Activated T-helper 17 cell treated with anti-CD3 and anti-CD28 coated beads, Interleukin-2, amount 50 U/mL, for 72 hours (primary cell): ENCODE measurements at regions not wholly inside any gene's neighbourhood (a gene's known extent, or its start where the extent isn't known, plus 50 kb on each side); places are given as distances from the start of the nearest gene placed in this dataset.

Source experiments
- ATAC-seq: fragments of 150-1000 bp; cut with Tn5 transposase; replicated peaks from 2 replicates; pipeline ENCODE4 v1.10.0; 2021; ENCODE audit warnings: mild to moderate bottlenecking, moderate library complexity
- H3K27ac Mint-ChIP-seq: one replicate; pipeline ENCODE4 v1.8.0; 2022; ENCODE audit warnings: mixed read lengths
- H3K27me3 Mint-ChIP-seq: one replicate; pipeline ENCODE4 v1.8.0; 2022; ENCODE audit warnings: mixed read lengths
- H3K36me3 Mint-ChIP-seq: one replicate; pipeline ENCODE4 v1.8.0; 2022; ENCODE audit warnings: low read depth, mild to moderate bottlenecking, mixed read lengths
- H3K4me1 Mint-ChIP-seq: one replicate; pipeline ENCODE4 v1.8.0; 2022; ENCODE audit warnings: mixed read lengths
- H3K4me3 Mint-ChIP-seq: one replicate; pipeline ENCODE4 v1.8.0; 2022; ENCODE audit warnings: mild to moderate bottlenecking, mixed read lengths
- H3K9me3 Mint-ChIP-seq: one replicate; pipeline ENCODE4 v1.8.0; 2022; ENCODE audit warnings: mixed read lengths

GRCh38 chr1:34479731-34480130 lies 275.1 kb upstream of the GJB5 start:
- no peak for ATAC-seq
- no peaks in the 10 kb centered on the region for H3K9me3 Mint-ChIP-seq
- peaks cover 40% of the 10 kb centered on the region for H3K27me3 Mint-ChIP-seq
- H3K36me3 Mint-ChIP-seq: no peaks in the 10 kb centered on the region
- H3K4me1 Mint-ChIP-seq: no peaks in the 10 kb centered on the region
- no peak overlapping the region for H3K27ac Mint-ChIP-seq
- no peak overlapping the region for H3K4me3 Mint-ChIP-seq

- H3K4me1 Mint-ChIP-seq: no peaks in the 10 kb centered on the region
- H3K9me3 Mint-ChIP-seq: peaks cover 6% of the 10 kb centered on the region
- ATAC-seq: no peak
Observed at GRCh38 chr1:34488080-34488708, 266.7 kb upstream of the GJB5 start.

GRCh38 chr1:34500451-34500850 lies 254.4 kb upstream of the GJB5 start:
- Mint-ChIP-seq H3K4me1 (no peaks in the 10 kb centered on the region), H3K36me3 (no peaks in the 10 kb centered on the region), H3K27ac (no peak overlapping the region), H3K9me3 (no peaks in the 10 kb centered on the region), H3K27me3 (peaks cover 11% of the 10 kb centered on the region), H3K4me3 (no peak overlapping the region)
- ATAC-seq: no peak

More at GRCh38 chr1:34488080-34488708, 266.7 kb upstream of the GJB5 start:
- no peak overlapping the region for H3K27ac Mint-ChIP-seq
- no peak overlapping the region for H3K4me3 Mint-ChIP-seq
- H3K27me3 Mint-ChIP-seq: peaks cover 27% of the 10 kb centered on the region
- no peaks in the 10 kb centered on the region for H3K36me3 Mint-ChIP-seq

- Mint-ChIP-seq H3K27ac (no peak overlapping the region), H3K4me1 (no peaks in the 10 kb centered on the region), H3K4me3 (no peak overlapping the region), H3K9me3 (peaks cover 22% of the 10 kb centered on the region), H3K27me3 (peaks cover 12% of the 10 kb centered on the region), H3K36me3 (no peaks in the 10 kb centered on the region)
- ATAC-seq: no peak
Observed at GRCh38 chr1:34511802-34512201, 243.0 kb upstream of the GJB5 start.

- no peak for ATAC-seq
- no peak overlapping the region for H3K27ac Mint-ChIP-seq
- no peak overlapping the region for H3K4me3 Mint-ChIP-seq
- no peaks in the 10 kb centered on the region for H3K4me1 Mint-ChIP-seq
- H3K27me3 Mint-ChIP-seq: peaks cover 9% of the 10 kb centered on the region
- H3K36me3 Mint-ChIP-seq: no peaks in the 10 kb centered on the region
- H3K9me3 Mint-ChIP-seq: peaks cover 4% of the 10 kb centered on the region
Observed at GRCh38 chr1:34518146-34518699, 236.6 kb upstream of the GJB5 start.

- ATAC-seq: no peak
- H3K4me1 Mint-ChIP-seq: no peaks in the 10 kb centered on the region
- no peaks in the 10 kb centered on the region for H3K9me3 Mint-ChIP-seq
Observed at GRCh38 chr1:34520111-34520510, 234.7 kb upstream of the GJB5 start.

GRCh38 chr1:34524783-34525182 lies 230.1 kb upstream of the GJB5 start:
- no peak for ATAC-seq
- H3K36me3 Mint-ChIP-seq: no peaks in the 10 kb centered on the region
- H3K27me3 Mint-ChIP-seq: peaks cover 40% of the 10 kb centered on the region
- no peak overlapping the region for H3K27ac Mint-ChIP-seq
- no peaks in the 10 kb centered on the region for H3K4me1 Mint-ChIP-seq
- no peaks in the 10 kb centered on the region for H3K9me3 Mint-ChIP-seq
- no peak overlapping the region for H3K4me3 Mint-ChIP-seq

More at GRCh38 chr1:34520111-34520510, 234.7 kb upstream of the GJB5 start:
- H3K36me3 Mint-ChIP-seq: no peaks in the 10 kb centered on the region
- no peak overlapping the region for H3K27ac Mint-ChIP-seq
- peaks cover 23% of the 10 kb centered on the region for H3K27me3 Mint-ChIP-seq
- no peak overlapping the region for H3K4me3 Mint-ChIP-seq

- no peak for ATAC-seq
- H3K4me3 Mint-ChIP-seq: no peak overlapping the region
- no peaks in the 10 kb centered on the region for H3K9me3 Mint-ChIP-seq
- H3K36me3 Mint-ChIP-seq: no peaks in the 10 kb centered on the region
- peaks cover 31% of the 10 kb centered on the region for H3K27me3 Mint-ChIP-seq
- H3K27ac Mint-ChIP-seq: no peak overlapping the region
- H3K4me1 Mint-ChIP-seq: no peaks in the 10 kb centered on the region
Observed at GRCh38 chr1:34529935-34530859, 224.7 kb upstream of the GJB5 start.

- Mint-ChIP-seq H3K9me3 (no peaks in the 10 kb centered on the region), H3K4me1 (no peaks in the 10 kb centered on the region), H3K27ac (no peak overlapping the region), H3K27me3 (peaks cover 32% of the 10 kb centered on the region), H3K36me3 (no peaks in the 10 kb centered on the region), H3K4me3 (no peak overlapping the region)
- ATAC-seq: no peak
Observed at GRCh38 chr1:34532113-34532512, 222.7 kb upstream of the GJB5 start.

GRCh38 chr1:34538481-34538880 lies 216.4 kb upstream of the GJB5 start:
- Mint-ChIP-seq H3K27ac (no peak overlapping the region), H3K4me3 (no peak overlapping the region), H3K4me1 (no peaks in the 10 kb centered on the region), H3K9me3 (no peaks in the 10 kb centered on the region), H3K36me3 (no peaks in the 10 kb centered on the region), H3K27me3 (peaks cover 29% of the 10 kb centered on the region)
- ATAC-seq: no peak

- Mint-ChIP-seq H3K4me3 (no peak overlapping the region), H3K4me1 (no peaks in the 10 kb centered on the region), H3K27ac (no peak overlapping the region), H3K9me3 (no peaks in the 10 kb centered on the region), H3K36me3 (no peaks in the 10 kb centered on the region), H3K27me3 (peaks cover 39% of the 10 kb centered on the region)
- no peak for ATAC-seq
Observed at GRCh38 chr1:34547046-34547674, 207.7 kb upstream of the GJB5 start.

- Mint-ChIP-seq H3K27me3 (peaks cover 37% of the 10 kb centered on the region), H3K27ac (no peak overlapping the region), H3K9me3 (no peaks in the 10 kb centered on the region), H3K4me3 (no peak overlapping the region), H3K36me3 (no peaks in the 10 kb centered on the region), H3K4me1 (no peaks in the 10 kb centered on the region)
- ATAC-seq: no peak
Observed at GRCh38 chr1:34549199-34549598, 205.6 kb upstream of the GJB5 start.

- no peak for ATAC-seq
- H3K4me3 Mint-ChIP-seq: no peak overlapping the region
- H3K4me1 Mint-ChIP-seq: no peaks in the 10 kb centered on the region
- H3K36me3 Mint-ChIP-seq: no peaks in the 10 kb centered on the region
- no peak overlapping the region for H3K27ac Mint-ChIP-seq
- H3K27me3 Mint-ChIP-seq: peaks cover 53% of the 10 kb centered on the region
- peaks cover 5% of the 10 kb centered on the region for H3K9me3 Mint-ChIP-seq
Observed at GRCh38 chr1:34578306-34578705, 176.5 kb upstream of the GJB5 start.

GRCh38 chr1:34582356-34582755 lies 172.5 kb upstream of the GJB5 start:
- no peak overlapping the region for H3K4me3 Mint-ChIP-seq
- no peak for ATAC-seq
- H3K36me3 Mint-ChIP-seq: no peaks in the 10 kb centered on the region
- peaks cover 5% of the 10 kb centered on the region for H3K9me3 Mint-ChIP-seq
- H3K27ac Mint-ChIP-seq: no peak overlapping the region
- H3K27me3 Mint-ChIP-seq: peaks cover 46% of the 10 kb centered on the region
- no peaks in the 10 kb centered on the region for H3K4me1 Mint-ChIP-seq
